PC-3 (cell line): ENCODE measurements at regions not wholly inside any gene's neighbourhood (a gene's known extent, or its start where the extent isn't known, plus 50 kb on each side); places are given as distances from the start of the nearest gene placed in this dataset.

Experiments
- CTCF ChIP-seq: fragments of 300-600 bp; sonication (generic); conservative IDR thresholded peaks from 2 replicates; pipeline ENCODE4 v1.5.1; 2017; ENCODE audit warnings: antibody characterized with exemption, low read depth, mild to moderate bottlenecking, low read length
- EZH2 ChIP-seq: fragments of 300-600 bp; sonication (generic); IDR thresholded peaks from one replicate; pipeline ENCODE4 v1.6.1; 2017; ENCODE audit warnings: antibody characterized with exemption, mild to moderate bottlenecking, low read length; ENCODE audit not compliant: unreplicated experiment
- EZH2phosphoT487 ChIP-seq: fragments of 300-600 bp; sonication (generic); IDR thresholded peaks from 2 replicates; pipeline ENCODE4 v1.6.1; 2018; ENCODE audit warnings: mild to moderate bottlenecking, antibody characterized with exemption, low read length, borderline replicate concordance

- no peak for TF ChIP-seq EZH2
- TF ChIP-seq CTCF, result no peak
- TF ChIP-seq EZH2phosphoT487, result no peak
Measured at GRCh38 chrX:73987166-73987565, 134.7 kb upstream of the XIST start.
